Osteocyte (in vitro differentiated cells): ENCODE measurements at regions not wholly inside any gene's neighbourhood (a gene's known extent, or its start where the extent isn't known, plus 50 kb on each side); places are given as distances from the start of the nearest gene placed in this dataset.

Source experiments
- DNase-seq: peaks from one replicate; pipeline ENCODE4 v3.0.0; 2021; ENCODE audit warnings: mixed read lengths; ENCODE audit not compliant: unreplicated experiment; ENCODE audit errors: extremely low spot score
- H3K27ac Mint-ChIP-seq: one replicate; pipeline ENCODE4 v1.8.0; 2021; ENCODE audit warnings: mild to moderate bottlenecking, mixed read lengths; ENCODE audit not compliant: unreplicated experiment
- H3K27me3 Mint-ChIP-seq: one replicate; pipeline ENCODE4 v1.8.0; 2021; ENCODE audit warnings: mixed read lengths; ENCODE audit not compliant: unreplicated experiment
- H3K36me3 Mint-ChIP-seq: one replicate; pipeline ENCODE4 v1.8.0; 2021; ENCODE audit warnings: mixed read lengths; ENCODE audit not compliant: unreplicated experiment
- H3K4me1 Mint-ChIP-seq: one replicate; pipeline ENCODE4 v1.8.0; 2021; ENCODE audit warnings: mixed read lengths; ENCODE audit not compliant: unreplicated experiment
- H3K4me3 Mint-ChIP-seq: one replicate; pipeline ENCODE4 v1.8.0; 2021; ENCODE audit warnings: mild to moderate bottlenecking, moderate library complexity, mixed read lengths; ENCODE audit not compliant: unreplicated experiment
- H3K9me3 Mint-ChIP-seq: one replicate; pipeline ENCODE4 v1.8.0; 2021; ENCODE audit warnings: mixed read lengths; ENCODE audit not compliant: unreplicated experiment
- CTCF ChIP-seq: fragments of 200-600 bp; sonication (generic); IDR thresholded peaks from 2 replicates; pipeline ENCODE4 v1.5.0; 2021; ENCODE audit warnings: antibody characterized with exemption, mild to moderate bottlenecking, moderate library complexity

- DNase-seq: no peak
- Mint-ChIP-seq H3K27ac (no peak overlapping the region), H3K4me3 (no peak overlapping the region), H3K36me3 (no peaks in the 10 kb centered on the region), H3K27me3 (no peaks in the 10 kb centered on the region), H3K4me1 (peaks cover 11% of the 10 kb centered on the region), H3K9me3 (peaks cover 4% of the 10 kb centered on the region)
- no peak for TF ChIP-seq CTCF
Observed at GRCh38 chr13:33528896-33529295, 243.3 kb upstream of the STARD13 start.

DNA sequence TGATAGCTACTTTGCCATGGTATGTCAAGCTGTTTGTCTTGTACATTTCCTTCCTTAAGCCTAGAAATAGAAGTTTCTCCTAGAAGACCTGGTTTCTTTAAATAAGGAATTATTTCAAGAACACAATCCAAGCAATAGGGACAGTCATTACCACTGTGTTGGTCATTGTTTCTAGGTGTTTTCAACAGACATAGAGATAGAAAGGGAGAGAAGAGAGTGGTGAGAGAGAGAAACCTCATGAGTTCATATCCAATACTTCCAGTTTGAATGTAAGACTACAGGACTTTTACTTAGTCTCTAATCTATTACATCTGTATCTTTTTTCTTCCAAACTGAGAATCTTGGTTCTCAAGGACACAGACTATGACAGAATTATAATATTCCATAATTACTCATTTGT lies 245.9 kb upstream of the STARD13 start:
- H3K27me3 Mint-ChIP-seq: no peaks in the 10 kb centered on the region
- TF ChIP-seq CTCF: no peak
- no peaks in the 10 kb centered on the region for H3K36me3 Mint-ChIP-seq
- H3K27ac Mint-ChIP-seq: no peak overlapping the region
- no peak overlapping the region for H3K4me3 Mint-ChIP-seq
- H3K9me3 Mint-ChIP-seq: peaks cover 4% of the 10 kb centered on the region
- DNase-seq: no peak
- peaks cover 8% of the 10 kb centered on the region for H3K4me1 Mint-ChIP-seq

DNA sequence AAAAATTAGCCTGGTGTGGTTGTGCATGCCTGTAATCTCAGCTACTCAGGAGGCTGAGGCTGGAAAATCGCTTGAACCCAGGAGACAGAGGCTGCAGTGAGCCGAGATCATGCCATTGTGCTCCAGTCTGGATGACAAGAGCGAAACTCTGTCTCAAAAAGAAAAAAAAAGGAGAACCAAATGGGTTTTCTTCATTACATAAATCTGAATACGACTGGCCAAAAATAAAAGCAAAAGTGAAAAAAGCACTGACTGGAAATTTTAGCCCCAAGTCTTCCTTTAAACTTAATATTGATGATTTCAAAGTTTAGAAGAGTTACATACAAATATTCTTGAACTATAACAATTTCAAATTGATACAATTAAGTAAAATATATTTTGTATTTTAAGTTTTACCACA lies 249.5 kb upstream of the STARD13 start:
- H3K36me3 Mint-ChIP-seq: no peaks in the 10 kb centered on the region

DNA sequence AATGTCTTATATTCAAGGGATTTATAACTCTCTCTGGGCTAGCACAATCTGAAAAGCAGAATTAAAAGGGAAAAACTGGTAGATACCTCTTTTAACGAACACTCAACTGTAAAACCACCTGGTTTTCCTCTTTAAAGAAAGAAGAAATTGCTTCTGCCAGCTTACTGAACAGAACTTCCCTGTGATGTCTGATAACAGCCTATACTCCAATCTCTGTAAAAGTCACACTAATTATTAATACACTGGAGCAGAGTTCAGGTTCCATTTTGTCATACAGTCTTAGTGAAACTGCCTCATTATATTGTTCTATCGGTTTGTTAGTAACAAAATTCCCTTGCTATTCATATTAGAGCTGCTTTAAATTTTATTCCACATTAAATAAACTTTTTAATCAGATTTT lies 251.0 kb upstream of the STARD13 start:
- Mint-ChIP-seq H3K27me3 (no peaks in the 10 kb centered on the region), H3K4me3 (no peak overlapping the region), H3K9me3 (no peaks in the 10 kb centered on the region), H3K36me3 (no peaks in the 10 kb centered on the region), H3K27ac (peak overlapping the region; percentile 84), H3K4me1 (peaks cover 36% of the 10 kb centered on the region)
- DNase-seq: no peak
- TF ChIP-seq CTCF: no peak

More for the DNA sequence above, 249.5 kb upstream of the STARD13 start:
- H3K9me3 Mint-ChIP-seq: peaks cover 4% of the 10 kb centered on the region
- H3K4me3 Mint-ChIP-seq: no peak overlapping the region
- H3K4me1 Mint-ChIP-seq: peaks cover 26% of the 10 kb centered on the region
- H3K27me3 Mint-ChIP-seq: no peaks in the 10 kb centered on the region
- H3K27ac Mint-ChIP-seq: no peak overlapping the region
- no peak for TF ChIP-seq CTCF
- DNase-seq: no peak

DNA sequence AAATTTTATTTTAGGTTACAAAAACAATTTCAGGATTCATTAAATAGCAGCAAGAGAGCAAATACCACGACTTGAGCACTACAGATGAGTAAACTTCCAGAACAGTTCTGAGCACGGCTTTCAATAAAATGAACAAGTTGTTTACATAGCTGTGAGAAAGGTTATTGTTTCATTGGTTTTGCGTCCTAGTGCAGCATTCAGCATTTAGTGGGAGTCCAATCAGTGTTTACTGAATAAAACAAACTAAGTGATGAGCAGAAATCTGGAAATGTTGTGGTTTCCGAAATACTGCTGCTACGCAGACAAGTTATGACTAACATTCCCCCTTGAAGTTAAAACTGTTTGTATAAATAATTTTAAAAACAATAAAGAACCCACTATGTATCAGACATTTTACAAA lies 251.5 kb upstream of the STARD13 start:
- Mint-ChIP-seq H3K36me3 (no peaks in the 10 kb centered on the region), H3K4me1 (peaks cover 40% of the 10 kb centered on the region), H3K27ac (peak overlapping the region; percentile 84), H3K27me3 (no peaks in the 10 kb centered on the region), H3K4me3 (no peak overlapping the region), H3K9me3 (no peaks in the 10 kb centered on the region)
- no peak for TF ChIP-seq CTCF
- no peak for DNase-seq
